GM18505 (cell line): ENCODE measurements at regions not wholly inside any gene's neighbourhood (a gene's known extent, or its start where the extent isn't known, plus 50 kb on each side); places are given as distances from the start of the nearest gene placed in this dataset.
"Not testable (repeated sequence)": the region's sequence is repeated elsewhere in the genome, so short reads cannot be mapped to it uniquely, and the experiment has no call there.

ENCODE experiments used
- ATAC-seq: cut with Tn5 transposase; IDR thresholded peaks from one replicate; pipeline ENCODE4 v1.9.1; 2021; ENCODE audit not compliant: unreplicated experiment
- POLR2A ChIP-seq: IDR thresholded peaks from 4 replicates; pipeline ENCODE4 v1.6.1; 2011; ENCODE audit warnings: borderline replicate concordance; ENCODE audit not compliant: insufficient read depth, insufficient read length; ENCODE audit errors: extremely low read depth

- no peak for TF ChIP-seq POLR2A
- ATAC-seq: no peak
These were observed 612.2 kb upstream of the POM121L12 start for GRCh38 chr7:52423251-52423650.

- no peak for TF ChIP-seq POLR2A
These were observed 622.4 kb upstream of the POM121L12 start for GRCh38 chr7:52413051-52413450.

GRCh38 chr7:52410032-52410431, 625.4 kb upstream of the POM121L12 start:
- no peak for TF ChIP-seq POLR2A
- no peak for ATAC-seq

More at GRCh38 chr7:52413051-52413450, 622.4 kb upstream of the POM121L12 start:
- ATAC-seq: no peak

- no peak for TF ChIP-seq POLR2A
- ATAC-seq: no peak
These were observed 628.6 kb upstream of the POM121L12 start for GRCh38 chr7:52406808-52407207.

- no peak for TF ChIP-seq POLR2A
- ATAC-seq: no peak
These were observed 652.7 kb upstream of the POM121L12 start for GRCh38 chr7:52382731-52383130.

GRCh38 chr7:52369922-52370321, 665.5 kb upstream of the POM121L12 start:
- no peak for ATAC-seq
- TF ChIP-seq POLR2A: no peak

- ATAC-seq: no peak
- no peak for TF ChIP-seq POLR2A
These were observed 670.1 kb upstream of the POM121L12 start for GRCh38 chr7:52365349-52365748.

- TF ChIP-seq POLR2A: no peak
- no peak for ATAC-seq
These were observed 672.9 kb upstream of the POM121L12 start for GRCh38 chr7:52362521-52362920.

GRCh38 chr7:52360541-52360940, 674.9 kb upstream of the POM121L12 start:
- TF ChIP-seq POLR2A: no peak
- ATAC-seq: no peak

- ATAC-seq: no peak
- no peak for TF ChIP-seq POLR2A
These were observed 680.4 kb upstream of the POM121L12 start for GRCh38 chr7:52355053-52355452.

- no peak for TF ChIP-seq POLR2A
- no peak for ATAC-seq
These were observed 683.1 kb upstream of the POM121L12 start for GRCh38 chr7:52352013-52352981.

GRCh38 chr7:52344015-52344414, 691.4 kb upstream of the POM121L12 start:
- no peak for ATAC-seq

GRCh38 chr7:52340067-52340466, 695.4 kb upstream of the POM121L12 start:
- no peak for ATAC-seq
- TF ChIP-seq POLR2A: no peak

More at GRCh38 chr7:52344015-52344414, 691.4 kb upstream of the POM121L12 start:
- no peak for TF ChIP-seq POLR2A

- ATAC-seq: not testable (repeated sequence)
These were observed 707.1 kb upstream of the POM121L12 start for GRCh38 chr7:52328328-52328727.
